Inflammatory macrophage treated with lipopolysaccharide for 4 hours (primary cell): ENCODE measurements at regions not wholly inside any gene's neighbourhood (a gene's known extent, or its start where the extent isn't known, plus 50 kb on each side); places are given as distances from the start of the nearest gene placed in this dataset.
"Not testable (repeated sequence)": the region's sequence is repeated elsewhere in the genome, so short reads cannot be mapped to it uniquely, and the experiment has no call there.

ENCODE experiments used
- DNase-seq: peaks from one replicate; pipeline ENCODE4 v3.0.0-alpha.2; 2020

DNA sequence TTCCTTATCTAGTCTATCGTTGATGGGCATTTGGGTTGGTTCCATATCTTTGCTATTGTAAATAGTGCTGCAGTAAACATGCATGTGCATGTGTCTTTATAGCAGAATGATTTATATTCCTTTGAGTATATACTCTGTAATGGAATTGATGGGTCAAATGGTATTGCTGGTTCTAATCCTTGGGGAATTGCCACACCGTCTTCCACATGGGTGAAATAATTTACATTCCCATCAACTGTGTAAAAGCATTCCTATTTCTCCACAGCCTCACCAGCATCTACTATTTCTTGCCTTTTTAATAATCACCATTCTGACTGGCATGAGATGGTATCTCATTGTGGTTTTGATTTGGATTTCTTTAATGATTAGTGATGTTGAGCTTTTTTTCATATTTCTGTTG is 430.5 kb upstream of the TMPRSS15 start:
- not testable (repeated sequence) for DNase-seq

DNA sequence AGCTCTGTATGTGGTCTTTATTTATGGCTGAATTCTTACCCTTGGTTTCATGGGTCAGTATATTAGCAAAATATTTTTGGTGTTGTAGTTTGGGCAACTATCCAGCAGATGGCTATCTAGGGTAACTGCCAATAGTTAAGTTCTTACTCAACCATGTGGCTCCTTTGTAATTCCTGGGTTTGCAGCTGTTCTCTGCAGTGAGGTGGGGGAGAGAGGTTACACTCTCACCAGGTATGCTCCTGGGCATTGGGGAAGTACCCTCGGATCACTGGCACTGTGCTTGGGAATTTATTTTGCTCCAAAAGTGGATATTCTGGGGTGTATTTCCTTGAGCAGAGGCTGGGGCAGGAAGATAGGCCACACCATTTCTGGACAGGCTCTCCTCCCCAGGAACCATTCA is 436.7 kb upstream of the TMPRSS15 start:
- peak; percentile 2 for DNase-seq

DNA sequence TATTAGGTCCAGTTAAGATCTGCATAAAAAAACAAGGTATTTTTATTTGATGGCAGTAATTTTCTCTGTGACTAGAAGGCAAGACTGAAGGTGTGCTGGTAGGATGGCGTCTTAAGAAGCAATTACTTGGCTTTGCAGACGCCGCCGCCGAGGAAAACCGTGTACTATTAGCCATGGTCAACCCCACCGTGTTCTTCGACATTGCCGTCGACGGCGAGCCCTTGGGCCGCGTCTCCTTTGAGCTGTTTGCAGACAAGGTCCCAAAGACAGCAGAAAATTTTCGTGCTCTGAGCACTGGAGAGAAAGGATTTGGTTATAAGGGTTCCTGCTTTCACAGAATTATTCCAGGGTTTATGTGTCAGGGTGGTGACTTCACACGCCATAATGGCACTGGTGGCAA is 454.0 kb upstream of the TMPRSS15 start:
- peak; percentile 3 for DNase-seq

DNA sequence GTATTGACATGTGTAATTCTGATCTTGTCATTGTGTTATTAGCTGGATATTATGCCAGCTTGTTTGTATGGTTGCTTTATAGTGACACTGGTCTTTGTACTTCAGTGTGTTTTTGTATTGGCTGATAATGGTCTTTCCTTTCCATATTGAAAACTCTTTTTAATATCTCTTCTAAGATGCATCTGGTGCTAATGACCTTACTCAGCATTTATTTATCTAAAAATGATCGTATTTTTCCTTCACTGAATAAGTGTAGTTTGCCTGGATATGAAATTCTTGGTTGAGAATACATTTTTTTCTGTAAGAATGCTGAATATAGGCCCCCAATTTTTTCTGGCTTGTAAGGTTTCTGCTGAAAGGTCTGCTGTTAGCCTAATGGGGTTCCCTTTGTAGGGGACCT is 465.5 kb upstream of the TMPRSS15 start:
- DNase-seq, result no peak

DNA sequence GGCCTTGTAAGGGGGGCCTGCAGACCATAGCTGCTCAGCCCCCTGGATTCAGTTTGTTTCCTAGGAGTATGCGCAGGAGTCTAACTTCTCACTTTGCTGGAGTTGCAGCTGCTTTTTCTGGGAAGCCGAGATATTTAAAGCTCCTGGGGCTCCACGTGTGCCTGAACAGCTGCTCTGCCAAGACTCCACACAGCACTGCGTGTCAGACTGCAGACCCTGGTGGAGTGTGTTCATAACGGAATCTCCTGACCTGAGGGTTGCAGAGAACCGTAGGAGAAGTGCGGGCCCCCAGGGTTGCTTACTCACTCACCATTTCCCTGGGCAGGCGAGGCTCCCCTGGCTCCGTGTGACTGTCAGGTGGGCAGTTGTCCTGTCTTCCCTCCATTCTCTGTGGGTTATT is 474.3 kb upstream of the TMPRSS15 start:
- no peak for DNase-seq

DNA sequence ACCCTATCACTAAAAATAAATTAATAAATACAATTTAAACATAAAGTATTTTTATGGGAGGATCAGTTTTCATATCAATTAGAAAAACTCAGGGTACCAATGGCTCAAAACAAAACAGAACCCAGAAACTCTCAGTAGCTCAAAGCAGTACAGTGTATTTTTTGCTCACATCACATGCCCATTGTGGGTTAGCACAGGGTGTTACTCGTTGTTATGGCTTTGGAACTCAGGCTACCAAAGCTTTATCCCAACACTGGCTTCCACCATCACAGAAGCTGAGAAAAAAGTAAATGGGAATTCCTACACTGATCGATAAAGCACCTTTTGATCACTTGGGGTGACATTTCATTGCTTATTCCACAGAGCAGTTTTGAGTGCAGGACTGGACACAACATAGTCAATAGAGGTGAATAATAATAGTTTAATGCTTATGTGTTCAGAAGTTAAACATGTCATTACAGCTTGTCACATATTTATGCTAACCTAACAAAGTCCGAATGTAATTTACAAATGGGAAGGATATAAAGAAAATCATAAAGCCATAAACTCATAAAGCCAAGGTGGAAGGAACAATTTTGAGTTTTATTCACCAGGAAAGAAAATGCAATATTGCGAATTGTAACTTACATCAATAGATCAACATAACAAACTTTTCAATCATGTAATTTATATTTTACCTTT is 484.5 kb upstream of the TMPRSS15 start:
- DNase-seq, result no peak

DNA sequence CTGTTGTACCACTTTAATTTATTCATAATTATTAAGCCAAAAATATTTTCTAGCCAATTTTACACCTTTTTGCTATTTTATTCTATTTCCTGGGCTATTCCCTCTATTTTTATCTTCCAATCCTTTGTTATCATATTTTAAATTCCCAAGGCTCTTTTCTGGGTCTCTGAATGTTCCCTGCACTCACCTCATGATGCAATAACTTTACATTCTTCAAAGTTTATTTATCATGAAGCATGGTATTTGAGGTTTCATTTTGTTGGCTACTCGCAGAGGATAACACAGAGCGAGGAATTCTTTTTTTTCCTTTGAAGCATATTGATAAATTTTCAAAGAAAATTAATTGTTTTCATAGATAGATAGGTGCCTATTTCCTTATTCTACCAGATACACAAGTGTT is 489.8 kb upstream of the TMPRSS15 start:
- no peak for DNase-seq

DNA sequence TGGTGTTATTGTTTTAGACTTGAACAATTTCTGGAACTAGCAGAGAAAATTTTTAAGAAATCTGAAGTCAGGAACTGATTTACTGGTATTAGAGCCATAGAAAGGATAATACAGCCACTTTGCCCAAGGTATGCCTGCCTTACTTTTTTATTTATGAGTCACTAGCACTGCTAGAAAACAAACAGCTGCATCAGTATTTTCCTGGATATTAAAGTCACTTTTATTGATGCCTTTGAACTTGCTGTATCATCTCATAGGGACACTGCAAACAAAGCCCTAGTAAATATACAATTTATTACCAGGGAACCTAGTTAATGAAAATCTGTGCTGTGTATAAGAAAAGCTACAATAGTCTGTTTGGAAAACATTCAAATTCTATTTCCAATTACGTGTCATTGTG is 490.8 kb upstream of the TMPRSS15 start:
- DNase-seq, result no peak

DNA sequence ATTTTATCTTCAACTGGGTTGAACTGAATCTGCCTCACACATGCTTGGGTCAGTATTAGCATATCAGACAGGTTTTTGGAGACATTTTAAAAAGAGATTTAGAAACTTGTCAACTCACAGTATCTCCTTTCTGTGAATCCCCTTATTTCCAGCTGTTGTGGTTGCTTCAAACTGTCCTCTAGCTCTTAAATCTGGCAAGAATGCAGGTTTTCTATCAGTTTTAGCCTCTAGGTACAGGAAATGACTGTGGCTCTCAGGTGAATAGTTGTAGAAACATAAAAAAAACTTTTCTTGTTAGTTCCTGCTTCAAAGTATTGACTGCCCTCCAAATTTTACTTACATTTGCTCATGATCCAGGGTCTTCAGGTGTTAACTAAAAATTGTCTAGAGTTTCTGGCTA is 495.7 kb upstream of the TMPRSS15 start:
- no peak for DNase-seq

DNA sequence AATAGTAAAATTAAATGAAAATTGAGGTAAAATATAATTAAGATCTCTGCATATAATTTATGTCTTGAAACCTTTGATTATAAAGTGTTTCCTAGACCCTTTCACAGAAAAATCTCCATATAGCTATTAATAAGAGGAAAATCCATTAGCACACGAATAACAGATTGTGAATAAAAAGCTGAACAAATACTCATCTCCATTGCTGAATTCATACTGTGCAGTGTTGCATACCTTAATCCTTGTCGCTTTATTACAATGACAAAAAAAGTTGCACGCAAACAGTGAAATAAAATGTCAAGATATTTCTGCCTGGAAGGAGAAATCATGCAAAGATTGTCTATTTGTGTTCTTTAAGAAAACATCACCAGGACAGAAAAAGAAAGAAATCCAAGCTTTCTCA is 499.1 kb upstream of the TMPRSS15 start:
- DNase-seq, result no peak

DNA sequence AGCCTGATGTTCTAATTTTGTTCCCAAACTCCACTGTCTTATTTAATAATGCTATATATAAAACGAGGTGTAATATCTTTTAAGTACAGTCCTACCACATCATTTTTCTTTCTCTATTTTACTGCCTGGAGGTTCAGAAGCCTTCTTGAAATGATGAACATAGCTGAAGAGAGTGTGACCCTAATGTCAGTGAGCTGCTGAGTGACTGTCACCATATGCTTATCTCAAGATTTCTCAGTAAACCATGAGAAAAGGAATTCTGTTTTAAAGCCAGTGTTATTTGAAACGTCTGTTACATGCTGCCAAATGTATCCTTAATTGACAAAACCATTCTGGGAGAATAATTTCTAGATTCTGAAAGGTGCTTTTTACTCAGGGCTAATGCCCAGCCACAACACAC is 503.5 kb upstream of the TMPRSS15 start:
- DNase-seq, result no peak

DNA sequence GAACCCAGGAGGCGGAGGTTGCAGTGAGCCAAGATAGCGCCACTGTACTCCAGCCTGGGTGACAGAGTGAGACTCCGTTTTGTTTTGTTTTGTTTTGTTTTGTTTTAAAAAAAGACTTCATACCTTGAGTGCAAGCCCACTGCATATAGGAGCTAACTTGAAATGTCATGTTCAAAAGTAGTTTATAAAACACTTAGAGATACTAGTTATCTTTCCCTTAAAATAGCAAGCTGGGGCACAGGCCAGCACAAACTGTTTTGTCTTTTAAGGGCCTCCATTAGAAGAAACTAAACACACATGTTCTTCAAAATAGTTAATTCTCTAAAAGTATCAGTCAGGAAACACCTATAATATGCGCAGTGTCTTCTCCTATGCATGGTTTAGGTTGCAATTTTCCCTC is 505.1 kb upstream of the TMPRSS15 start:
- no peak for DNase-seq

DNA sequence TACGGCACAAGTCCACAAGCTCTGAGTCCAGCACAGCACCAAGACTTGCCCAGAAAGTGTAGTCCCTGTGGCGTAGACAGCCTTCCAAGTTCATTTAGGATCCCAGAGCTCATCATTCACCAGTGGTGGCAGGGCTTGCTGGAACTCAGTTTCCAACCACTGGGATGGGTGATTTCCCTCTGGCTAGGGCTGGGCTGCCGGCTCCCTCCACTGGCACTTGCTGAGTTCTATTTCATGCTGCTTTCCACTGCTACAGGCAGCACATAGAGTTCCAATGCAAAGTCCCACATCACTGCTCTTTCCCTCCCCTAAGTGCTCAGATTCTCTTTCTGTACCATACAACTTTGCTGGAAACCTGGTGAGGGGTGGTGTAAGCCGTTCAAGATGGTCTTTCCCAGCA is 510.3 kb upstream of the TMPRSS15 start:
- no peak for DNase-seq

DNA sequence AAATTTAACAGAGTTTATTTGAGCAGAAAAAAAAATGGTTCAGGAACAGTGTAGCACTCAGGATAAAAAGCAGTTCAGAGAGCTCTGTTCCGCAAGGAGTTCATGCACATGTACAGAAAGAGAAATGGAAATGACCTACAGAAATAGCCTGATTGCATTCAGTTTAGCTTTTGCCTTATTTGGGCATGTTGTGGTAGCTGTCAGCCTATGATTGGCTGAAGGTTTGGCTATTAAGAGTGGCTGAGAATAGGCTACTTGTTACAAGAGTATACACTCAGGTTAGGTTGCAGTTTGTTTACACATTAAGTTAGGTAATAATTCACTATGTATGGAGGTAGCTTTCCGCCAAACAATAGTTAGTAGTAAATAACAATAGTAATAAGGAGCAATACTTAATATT is 511.0 kb upstream of the TMPRSS15 start:
- no peak for DNase-seq

DNA sequence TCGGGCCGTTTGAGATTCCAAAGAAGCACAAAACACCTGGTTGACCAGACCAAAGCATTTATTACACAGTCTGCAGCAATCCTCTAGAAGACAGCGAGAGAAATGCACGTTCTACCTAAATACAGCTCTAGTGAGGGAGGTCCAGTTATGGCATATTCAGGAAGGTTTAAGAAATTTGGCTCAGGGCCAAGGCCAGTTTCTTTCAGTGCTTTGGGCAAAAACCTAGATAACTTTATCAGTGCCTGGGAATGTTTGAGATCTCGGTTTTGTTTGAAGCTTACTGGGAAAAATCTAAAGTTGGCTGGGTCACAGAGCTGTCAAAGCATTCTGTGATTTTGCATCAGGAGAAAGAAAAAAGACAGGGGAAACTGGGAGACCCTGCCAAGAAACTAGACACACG is 514.0 kb upstream of the TMPRSS15 start:
- DNase-seq, result no peak

DNA sequence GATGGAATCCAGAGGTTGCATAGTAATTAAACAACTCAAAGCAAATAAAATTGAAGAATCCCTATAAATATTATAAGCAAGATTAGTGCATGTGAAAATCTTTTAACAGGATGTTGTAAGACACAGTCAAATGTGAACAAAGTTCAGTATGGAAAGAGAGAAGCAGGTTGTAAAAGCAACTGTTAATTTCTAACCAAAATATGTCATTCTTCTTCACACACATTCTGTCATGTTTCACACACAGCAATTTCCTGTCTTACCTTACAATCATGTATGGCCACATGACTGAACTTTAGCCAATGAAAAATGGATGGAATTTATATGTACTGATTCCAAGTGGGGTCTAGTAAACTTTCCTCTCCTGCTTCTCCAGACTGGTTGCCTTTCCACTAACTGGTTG is 527.7 kb upstream of the TMPRSS15 start:
- DNase-seq, result no peak

DNA sequence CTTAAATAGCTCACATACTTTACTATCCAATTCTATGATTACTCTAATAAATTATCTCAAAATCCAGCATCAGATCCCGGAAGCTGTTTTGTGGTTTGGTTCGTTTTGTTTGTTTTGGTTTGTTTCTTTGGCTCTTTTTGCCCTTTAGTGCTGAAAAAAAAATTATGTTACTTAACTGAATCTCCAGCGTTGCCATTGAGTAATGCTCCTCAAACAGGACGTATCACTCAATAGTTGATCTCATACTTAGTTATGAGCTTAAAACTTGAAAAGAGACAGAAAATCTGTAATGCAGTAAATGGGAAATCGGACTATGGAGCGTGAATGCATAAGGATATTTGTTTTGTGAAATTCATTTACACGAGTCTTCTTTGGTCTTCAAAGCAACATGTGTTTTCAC is 533.8 kb upstream of the TMPRSS15 start:
- no peak for DNase-seq

DNA sequence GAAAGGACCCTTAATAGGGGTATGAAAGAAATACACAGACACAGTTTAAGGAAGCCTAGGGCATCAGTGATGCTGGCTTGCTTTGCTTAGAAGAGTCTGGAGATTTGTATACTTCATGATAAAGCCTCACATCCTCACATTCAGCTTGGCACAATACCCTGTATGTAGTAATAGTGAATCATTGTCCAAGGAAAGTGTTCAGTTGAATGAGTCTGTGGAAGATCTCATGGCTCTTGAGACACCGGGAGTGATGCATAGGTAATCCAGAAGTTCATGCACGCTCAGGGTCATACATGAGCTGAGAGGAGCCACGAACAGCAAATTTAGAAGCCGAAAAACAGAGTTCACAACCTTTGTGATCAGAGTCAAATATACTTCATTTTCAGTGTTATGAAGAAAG is 537.2 kb upstream of the TMPRSS15 start:
- no peak for DNase-seq

DNA sequence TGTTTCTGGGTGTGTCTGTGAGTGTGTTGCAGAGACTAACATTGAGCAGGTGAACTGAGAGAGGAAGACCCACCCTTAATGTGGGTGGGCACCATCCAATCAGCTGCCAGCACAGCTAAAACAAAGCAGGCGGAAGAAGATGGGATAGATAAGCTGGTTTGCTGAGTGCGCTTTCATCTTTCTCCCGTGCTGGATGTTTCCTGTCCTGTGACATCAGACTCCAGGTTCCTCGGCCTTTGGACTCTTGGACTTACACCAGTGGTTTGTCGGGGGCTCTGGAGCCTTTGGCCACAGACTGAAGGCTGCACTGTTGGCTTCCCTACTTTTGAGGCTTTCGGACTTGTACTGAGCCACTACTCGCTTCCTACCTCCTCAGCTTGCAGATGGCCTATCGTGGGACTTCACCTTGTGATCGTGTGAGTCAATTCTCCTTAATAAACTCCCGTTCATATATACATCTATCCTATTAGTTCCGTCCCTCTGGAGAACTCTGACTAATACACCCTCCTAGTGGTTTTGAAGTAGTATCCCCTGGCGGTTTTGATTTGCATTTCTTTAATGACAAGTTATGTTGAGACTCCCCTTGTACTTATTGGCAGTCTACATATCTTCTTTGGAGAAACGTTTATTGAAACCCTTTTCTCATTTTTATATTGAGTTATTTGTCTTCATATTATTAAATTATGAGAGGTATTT is 546.6 kb upstream of the TMPRSS15 start:
- DNase-seq, result no peak

DNA sequence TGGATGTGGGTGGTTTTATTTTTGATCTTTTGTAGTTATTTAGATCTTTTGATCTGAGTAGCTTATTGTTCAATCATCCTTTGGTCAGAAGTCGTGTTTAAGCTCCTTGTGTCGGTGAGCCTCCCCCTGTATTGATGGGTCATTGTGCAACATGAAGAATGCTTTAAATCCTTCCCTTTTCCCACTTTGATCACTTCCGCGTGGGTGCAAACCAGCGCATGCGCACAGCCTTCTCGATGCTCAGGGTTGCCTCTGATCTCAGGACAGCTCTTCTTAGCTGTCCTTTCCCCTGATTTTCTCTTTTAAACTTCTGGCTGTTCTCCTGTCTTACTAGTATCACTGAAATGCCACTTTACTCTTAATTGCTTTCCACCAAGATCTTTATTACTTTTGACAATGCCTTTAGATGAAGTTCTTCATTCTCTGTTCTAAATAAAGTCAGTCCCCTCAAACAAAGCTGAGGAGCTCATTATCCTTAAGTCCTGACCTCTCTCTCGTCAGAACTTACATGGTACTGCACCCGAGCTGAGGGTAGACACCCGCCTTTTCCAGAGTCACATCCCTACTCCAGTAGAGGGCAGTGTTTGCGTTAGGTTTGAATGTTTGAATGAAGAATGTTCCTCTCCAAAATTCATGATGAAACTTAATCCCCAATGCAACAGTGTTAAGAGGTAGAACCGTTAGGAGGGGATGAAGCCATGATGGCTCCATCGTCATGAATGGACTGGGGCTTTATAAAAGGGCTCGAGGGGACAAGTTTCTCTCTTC is 547.9 kb upstream of the TMPRSS15 start:
- DNase-seq, result peak; percentile 10

DNA sequence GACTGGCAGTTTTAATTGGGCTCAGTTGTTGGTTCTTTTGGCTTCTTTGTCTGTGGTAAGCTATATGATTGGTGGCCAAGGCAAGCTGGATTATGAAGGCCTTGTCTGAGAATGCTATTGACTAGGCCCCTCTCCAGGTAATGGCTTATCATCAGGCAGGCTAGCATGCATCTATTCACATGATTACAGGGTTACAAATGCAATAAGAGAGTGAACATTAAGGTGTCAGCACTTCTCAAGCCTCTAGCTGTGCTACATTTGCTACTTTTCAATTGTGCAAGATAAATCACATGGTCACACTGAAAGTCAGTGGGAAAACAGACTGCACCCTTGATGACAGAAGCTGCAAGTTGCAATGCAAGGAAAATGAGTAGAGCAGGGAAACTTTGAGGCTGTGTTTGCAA is 550.9 kb upstream of the TMPRSS15 start:
- no peak for DNase-seq

DNA sequence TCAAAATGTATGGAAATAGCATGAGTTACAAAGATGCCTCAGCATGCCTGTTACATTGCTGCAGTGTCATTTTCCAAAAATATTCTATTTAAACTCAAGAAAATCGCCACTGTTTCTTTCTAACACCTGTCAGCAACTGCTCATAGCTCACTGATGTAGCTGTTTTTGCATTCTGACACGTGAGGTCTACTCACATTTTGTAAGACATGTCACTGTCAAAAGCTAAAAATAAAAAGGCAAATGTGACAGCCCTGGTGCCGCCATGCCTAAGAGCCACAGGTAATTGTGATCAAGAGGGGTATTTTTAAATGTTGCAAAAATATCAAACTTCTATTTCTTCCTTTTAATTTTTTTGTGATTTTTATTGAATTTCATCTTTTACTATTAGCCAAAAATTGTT is 556.2 kb upstream of the TMPRSS15 start:
- no peak for DNase-seq

DNA sequence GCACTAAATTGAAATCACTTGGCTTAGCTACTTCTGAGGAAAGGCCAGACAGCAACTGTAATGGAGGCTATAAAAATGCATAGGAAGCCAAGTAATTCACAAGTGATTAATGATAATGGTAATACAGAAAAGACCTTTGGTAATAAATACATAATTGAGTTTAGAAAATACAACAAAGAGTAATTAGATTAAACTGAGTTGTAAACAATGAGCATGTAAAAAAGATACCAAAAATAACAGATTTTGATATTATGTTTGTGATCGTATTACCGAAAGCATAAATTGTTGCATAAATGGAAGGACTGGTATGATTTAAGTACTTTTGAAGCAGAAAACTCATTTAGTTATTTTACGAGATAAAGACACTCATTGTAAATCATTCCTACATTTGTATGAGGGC is 556.7 kb upstream of the TMPRSS15 start:
- no peak for DNase-seq

DNA sequence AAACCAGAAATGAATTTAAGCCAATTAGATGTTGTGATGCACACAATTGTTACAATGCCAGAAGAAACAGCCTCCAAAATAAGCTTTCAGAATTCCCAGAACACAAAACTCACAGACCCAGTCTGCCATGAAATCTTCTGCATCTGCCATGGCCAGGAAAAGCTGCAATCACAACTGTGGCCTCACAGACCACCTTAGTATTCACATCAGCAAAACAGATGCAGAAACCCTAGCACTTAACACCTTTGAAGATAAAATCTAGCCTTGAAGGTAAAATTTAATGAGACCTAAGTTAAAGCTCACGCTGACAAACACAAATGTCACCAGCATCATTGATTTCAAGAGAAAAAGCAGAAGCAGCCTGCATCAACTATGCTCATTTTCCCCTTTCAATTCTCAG is 566.8 kb upstream of the TMPRSS15 start:
- no peak for DNase-seq
